Fibroblast of skin of abdomen (primary cell): ENCODE measurements at regions not wholly inside any gene's neighbourhood (a gene's known extent, or its start where the extent isn't known, plus 50 kb on each side); places are given as distances from the start of the nearest gene placed in this dataset.

Experiments used
- DNase-seq: peaks from one replicate; pipeline ENCODE4 v3.0.0-alpha.2; 2013

GRCh38 chr13:76164290-76164689 lies 528.2 kb downstream of the LMO7 start:
- DNase-seq: no peak

GRCh38 chr13:76163761-76164160 lies 527.6 kb downstream of the LMO7 start:
- DNase-seq: no peak

- DNase-seq: no peak
These were observed 525.1 kb downstream of the LMO7 start for GRCh38 chr13:76160961-76161925.

GRCh38 chr13:76160506-76160905 lies 524.4 kb downstream of the LMO7 start:
- DNase-seq: no peak

GRCh38 chr13:76157926-76158325 lies 521.8 kb downstream of the LMO7 start:
- no peak for DNase-seq

- no peak for DNase-seq
These were observed 517.1 kb downstream of the LMO7 start for GRCh38 chr13:76153239-76153638.

- DNase-seq: peak; percentile 93
These were observed 512.8 kb downstream of the LMO7 start for GRCh38 chr13:76148926-76149325.

GRCh38 chr13:76148374-76148773 lies 512.2 kb downstream of the LMO7 start:
- DNase-seq: no peak

GRCh38 chr13:76132532-76132931 lies 496.4 kb downstream of the LMO7 start:
- no peak for DNase-seq

- no peak for DNase-seq
These were observed 495.4 kb downstream of the LMO7 start for GRCh38 chr13:76131551-76131950.

- DNase-seq: peak; percentile 10
These were observed 493.3 kb downstream of the LMO7 start for GRCh38 chr13:76129305-76130000.

GRCh38 chr13:76127922-76128321 lies 491.8 kb downstream of the LMO7 start:
- no peak for DNase-seq

- no peak for DNase-seq
These were observed 487.4 kb downstream of the LMO7 start for GRCh38 chr13:76123548-76123947.

- DNase-seq: peak; percentile 2
These were observed 480.7 kb downstream of the LMO7 start for GRCh38 chr13:76116751-76117360.

GRCh38 chr13:76106763-76107162 lies 470.6 kb downstream of the LMO7 start:
- DNase-seq: no peak

GRCh38 chr13:76094645-76095044 lies 458.5 kb downstream of the LMO7 start:
- no peak for DNase-seq

- DNase-seq: no peak
These were observed 454.9 kb downstream of the LMO7 start for GRCh38 chr13:76091076-76091475.

GRCh38 chr13:76086729-76087128 lies 450.6 kb downstream of the LMO7 start:
- no peak for DNase-seq

GRCh38 chr13:76067850-76068249 lies 431.7 kb downstream of the LMO7 start:
- no peak for DNase-seq

- no peak for DNase-seq
These were observed 417.1 kb downstream of the LMO7 start for GRCh38 chr13:76053181-76053580.

GRCh38 chr13:76049376-76049746 lies 413.2 kb downstream of the LMO7 start:
- DNase-seq: no peak

GRCh38 chr13:76048675-76049375 lies 412.7 kb downstream of the LMO7 start:
- no peak for DNase-seq

GRCh38 chr13:76048131-76048530 lies 412.0 kb downstream of the LMO7 start:
- DNase-seq: no peak
